ENCODE measurements at regions not wholly inside any gene's neighbourhood (a gene's known extent, or its start where the extent isn't known, plus 50 kb on each side); places are given as distances from the start of the nearest gene placed in this dataset.

DNA sequence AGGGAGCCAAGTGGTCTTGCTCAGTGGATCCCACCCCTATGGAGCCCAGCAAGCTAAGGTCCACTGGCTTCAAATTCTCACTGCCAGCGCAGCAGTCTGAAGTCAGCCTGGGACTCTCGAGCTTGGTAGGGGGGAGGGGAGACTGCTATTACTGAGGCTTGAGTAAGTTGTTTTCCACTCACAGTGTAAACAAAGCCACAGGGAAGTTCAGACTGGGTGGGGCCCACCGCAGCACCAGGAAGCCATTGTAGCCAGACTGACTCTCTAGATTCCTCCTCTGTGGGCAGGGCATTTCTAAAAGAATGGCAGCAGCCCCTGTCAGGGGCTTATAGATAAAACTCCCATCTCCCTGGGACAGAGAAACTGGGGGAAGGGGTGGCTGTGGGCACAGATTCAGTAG is 721.0 kb upstream of the NDST4 start:
- TF ChIP-seq, protein P1, sequence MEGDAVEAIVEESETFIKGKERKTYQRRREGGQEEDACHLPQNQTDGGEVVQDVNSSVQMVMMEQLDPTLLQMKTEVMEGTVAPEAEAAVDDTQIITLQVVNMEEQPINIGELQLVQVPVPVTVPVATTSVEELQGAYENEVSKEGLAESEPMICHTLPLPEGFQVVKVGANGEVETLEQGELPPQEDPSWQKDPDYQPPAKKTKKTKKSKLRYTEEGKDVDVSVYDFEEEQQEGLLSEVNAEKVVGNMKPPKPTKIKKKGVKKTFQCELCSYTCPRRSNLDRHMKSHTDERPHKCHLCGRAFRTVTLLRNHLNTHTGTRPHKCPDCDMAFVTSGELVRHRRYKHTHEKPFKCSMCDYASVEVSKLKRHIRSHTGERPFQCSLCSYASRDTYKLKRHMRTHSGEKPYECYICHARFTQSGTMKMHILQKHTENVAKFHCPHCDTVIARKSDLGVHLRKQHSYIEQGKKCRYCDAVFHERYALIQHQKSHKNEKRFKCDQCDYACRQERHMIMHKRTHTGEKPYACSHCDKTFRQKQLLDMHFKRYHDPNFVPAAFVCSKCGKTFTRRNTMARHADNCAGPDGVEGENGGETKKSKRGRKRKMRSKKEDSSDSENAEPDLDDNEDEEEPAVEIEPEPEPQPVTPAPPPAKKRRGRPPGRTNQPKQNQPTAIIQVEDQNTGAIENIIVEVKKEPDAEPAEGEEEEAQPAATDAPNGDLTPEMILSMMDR (conservative IDR thresholded peaks at IDR 0.05; ENCODE audit: low read depth, low read length): no peak
- TF ChIP-seq EZH2 (IDR thresholded peaks at IDR 0.05; ENCODE audit: low read length, unreplicated experiment): no peak

Data from PC-3 (cell line).